ENCODE measurements at regions not wholly inside any gene's neighbourhood (a gene's known extent, or its start where the extent isn't known, plus 50 kb on each side); places are given as distances from the start of the nearest gene placed in this dataset.

GRCh38 chr12:33052141-33053051 lies 155.8 kb upstream of the PKP2 start:
- no peaks in the 10 kb centered on the region; the same call in 1 of the 2 replicates for H4K20me1 ChIP-seq (ENCODE audit: insufficient read depth)
- no peak overlapping the region for H3K4me2 ChIP-seq (ENCODE audit: low read length)
- no peaks in the 10 kb centered on the region for H3K27me3 ChIP-seq (ENCODE audit: insufficient read depth, low read length)
- no peaks in the 10 kb centered on the region for H3K9me2 ChIP-seq (ENCODE audit: insufficient read depth)
- H3K9me3 ChIP-seq (ENCODE audit: control insufficient read depth in 1 of 2, insufficient read depth in 1 of 2, low read depth in 1 of 2, low read length in 2 of 2), result no peaks in the 10 kb centered on the region
- intact Hi-C loops (cut with micrococcal nuclease), result loop anchor here (5.0 kb wide), 1 partner anchor 40 kb away; no protein-coding TSS in a partner anchor
- H3K9ac ChIP-seq (ENCODE audit: low read length), result no peak overlapping the region
- DNase-seq (ENCODE audit: low read depth, low spot score) (no peak), ATAC-seq (no peak)
- RAD21 ChIA-PET (ENCODE audit: low non-redundant PET in 1 of 2, low total read pairs in 2 of 2, uncharacterized antibody in 2 of 2, unreplicated experiment in 2 of 2), result no interaction called here
- no peak overlapping the region for H3K4me3 ChIP-seq (replicated peaks in 1 of 2; ENCODE audit: low read depth in 1 of 2, low read length in 2 of 2)
- CTCF ChIA-PET, result no interaction called here
- no TSS peak for BruUV-seq (replicated peaks)
- no peaks in the 10 kb centered on the region for H3K79me2 ChIP-seq (ENCODE audit: insufficient read depth, low read length)
- H2AFZ ChIP-seq (ENCODE audit: low read depth, low read length, poor library complexity, severe bottlenecking), result no peak overlapping the region
- POLR2A ChIA-PET, result no interaction called here
- H3K4me1 ChIP-seq (ENCODE audit: control insufficient read depth in 1 of 2, insufficient read depth in 2 of 2, low read length in 2 of 2), result no peaks in the 10 kb centered on the region
- H3K27ac ChIP-seq (ENCODE audit: low read depth, low read length), result no peak overlapping the region
- TF ChIP-seq EZH2 (IDR thresholded peaks at IDR 0.05) (no peak), TCF7L2 (IDR thresholded peaks at IDR 0.05; ENCODE audit: borderline replicate concordance, extremely low read depth, insufficient read depth, insufficient read length) (no peak), CEBPB (IDR thresholded peaks at IDR 0.05; ENCODE audit: low read depth) (no peak), SP1 (IDR thresholded peaks at IDR 0.05; ENCODE audit: low read depth) (no peak), SIN3A (IDR thresholded peaks at IDR 0.05; ENCODE audit: low read depth) (no peak), JUND (IDR thresholded peaks at IDR 0.05) (no peak), CBX3 (IDR thresholded peaks at IDR 0.05; ENCODE audit: low read depth) (no peak), CTCF (IDR thresholded peaks at IDR 0.05 in 2 of 3, conservative IDR thresholded peaks at IDR 0.05 in 1 of 3; ENCODE audit: borderline replicate concordance in 1 of 3, insufficient read depth in 1 of 3, low read depth in 2 of 3, low read length in 2 of 3) (no peak), FOSL1 (IDR thresholded peaks at IDR 0.05; ENCODE audit: low read depth) (no peak), YY1 (IDR thresholded peaks at IDR 0.05; ENCODE audit: extremely low read depth, insufficient replicate concordance, low read depth, low read length) (no peak), ZNF274 (IDR thresholded peaks at IDR 0.05; ENCODE audit: low read depth, low read length) (no peak), REST (IDR thresholded peaks at IDR 0.05; ENCODE audit: low read depth) (no peak), ZFX (IDR thresholded peaks at IDR 0.05) (no peak)
- no peaks in the 10 kb centered on the region for H3K36me3 ChIP-seq (ENCODE audit: control insufficient read depth in 1 of 2, insufficient read depth in 2 of 2, low read length in 2 of 2)
